Keratinocyte (primary cell): ENCODE measurements at regions not wholly inside any gene's neighbourhood (a gene's known extent, or its start where the extent isn't known, plus 50 kb on each side); places are given as distances from the start of the nearest gene placed in this dataset.
"Not testable (repeated sequence)": the region's sequence is repeated elsewhere in the genome, so short reads cannot be mapped to it uniquely, and the experiment has no call there.

ENCODE experiments used
- DNase-seq: peaks from one replicate; pipeline ENCODE4 v3.0.0-alpha.2; 2011; ENCODE audit warnings: low read depth, missing footprints, low spot score
- FAIRE-seq: peaks from 2 replicates; lab custom pipeline; 2011; peaks lifted over from hg19 to GRCh38; lab: Jason Lieb, UNC
- H2AFZ ChIP-seq: 2 replicates; pipeline ENCODE4 v1.6.0; 2012; ENCODE audit warnings: low read length, control low read depth, inconsistent platforms; ENCODE audit not compliant: control insufficient read depth
- H3K27ac ChIP-seq: 2 replicates; pipeline ENCODE4 v1.5.1; 2011; ENCODE audit warnings: low read length; ENCODE audit not compliant: control insufficient read depth, insufficient read depth
- H3K27me3 ChIP-seq: 3 replicates; pipeline ENCODE4 v1.6.0; 2011; ENCODE audit warnings: low read length; ENCODE audit not compliant: control insufficient read depth, insufficient read depth; ENCODE audit errors: extremely low read depth
- H3K36me3 ChIP-seq, 2 experiments: 2 replicates in 1 of 2; 3 replicates in 1 of 2; pipeline ENCODE4 v1.5.1; 2011; ENCODE audit warnings: low read length in 2 of 2, mild to moderate bottlenecking in 1 of 2; ENCODE audit not compliant: control insufficient read depth in 2 of 2, insufficient read depth in 2 of 2; ENCODE audit errors: extremely low read depth in 1 of 2
- H3K4me1 ChIP-seq: 3 replicates; pipeline ENCODE4 v1.5.1; 2011; ENCODE audit warnings: low read length; ENCODE audit not compliant: control insufficient read depth, insufficient read depth; ENCODE audit errors: extremely low read depth
- H3K4me2 ChIP-seq: 3 replicates; pipeline ENCODE4 v1.6.0; 2011; ENCODE audit warnings: low read depth, low read length; ENCODE audit not compliant: control insufficient read depth, insufficient read depth; ENCODE audit errors: extremely low read depth
- H3K4me3 ChIP-seq, 3 experiments: fragments of 200-600 bp in 1 of 3; sonication (generic) in 1 of 3; 2 replicates in 2 of 3; 3 replicates in 1 of 3; pipeline ENCODE4 v1.5.1; 2011 to 2016; ENCODE audit warnings: low read length in 3 of 3, mild to moderate bottlenecking in 3 of 3, control low read depth in 2 of 3, inconsistent platforms in 1 of 3, low read depth in 1 of 3, mixed read lengths in 1 of 3, mixed run types in 1 of 3, moderate library complexity in 1 of 3; ENCODE audit not compliant: control insufficient read depth in 2 of 3, insufficient read depth in 2 of 3; ENCODE audit errors: extremely low read depth in 1 of 3
- H3K79me2 ChIP-seq: 2 replicates; pipeline ENCODE4 v1.6.0; 2012; ENCODE audit warnings: low read length; ENCODE audit not compliant: control insufficient read depth, insufficient read depth
- H3K9ac ChIP-seq: 3 replicates; pipeline ENCODE4 v1.6.0; 2011; ENCODE audit warnings: low read length; ENCODE audit not compliant: control insufficient read depth, insufficient read depth; ENCODE audit errors: extremely low read depth
- H3K9me1 ChIP-seq: 3 replicates; pipeline ENCODE4 v1.6.0; 2011; ENCODE audit warnings: low read length; ENCODE audit not compliant: control insufficient read depth, insufficient read depth; ENCODE audit errors: extremely low read depth
- H3K9me3 ChIP-seq: 2 replicates; pipeline ENCODE4 v1.5.1; 2012; ENCODE audit warnings: low read depth, low read length; ENCODE audit not compliant: control insufficient read depth
- H4K20me1 ChIP-seq: 3 replicates; pipeline ENCODE4 v1.6.0; 2011; ENCODE audit warnings: low read length; ENCODE audit not compliant: control insufficient read depth, insufficient read depth; ENCODE audit errors: extremely low read depth
- CTCF ChIP-seq, 3 experiments: IDR thresholded peaks in 1 of 3; conservative IDR thresholded peaks in 1 of 3; optimal IDR thresholded peaks in 1 of 3; 2 replicates in 2 of 3; 3 replicates in 1 of 3; pipeline versions ENCODE3 to v1.5.1; 2011; ENCODE audit warnings: low read length in 3 of 3, mild to moderate bottlenecking in 3 of 3, moderate library complexity in 2 of 3, control low read depth in 1 of 3, inconsistent platforms in 1 of 3; ENCODE audit not compliant: insufficient read depth in 2 of 3; ENCODE audit errors: extremely low read depth in 1 of 3
- EZH2 ChIP-seq: IDR thresholded peaks from one replicate; pipeline ENCODE4 v1.6.1; 2012; ENCODE audit warnings: inconsistent platforms, mild to moderate bottlenecking, low read length, moderate library complexity
- dilution Hi-C: fragments of 300-500 bp; cut with MboI; formaldehyde crosslinking; loops from one replicate; pipeline ENCODE4 v1.7.0; 2020; ENCODE audit warnings: low sequenced_read_pairs; ENCODE audit not compliant: extremely low pct_ligation_motif_present

- Histone ChIP-seq H3K27ac (no peak overlapping the region), H3K9ac (no peak overlapping the region), H3K9me1 (no peaks in the 10 kb centered on the region), H4K20me1 (no peaks in the 10 kb centered on the region), H3K79me2 (no peaks in the 10 kb centered on the region), H3K27me3 (no peaks in the 10 kb centered on the region), H3K4me3 (no peak overlapping the region), H3K4me1 (no peaks in the 10 kb centered on the region), H3K9me3 (no peaks in the 10 kb centered on the region), H3K4me2 (no peak overlapping the region), H3K36me3 (no peaks in the 10 kb centered on the region), H2AFZ (no peak overlapping the region)
- no peak for DNase-seq
- TF ChIP-seq CTCF (optimal IDR thresholded peaks at IDR 0.05 in 1 of 3, IDR thresholded peaks at IDR 0.05 in 1 of 3, conservative IDR thresholded peaks at IDR 0.05 in 1 of 3; ENCODE audit: extremely low read depth in 1 of 3, insufficient read depth in 2 of 3, low read length in 3 of 3): no peak
- dilution Hi-C loops: no loop called here
- FAIRE-seq: no peak
These were observed 292.8 kb downstream of the LNPK start for GRCh38 chr2:175709248-175709647.

- dilution Hi-C loops: no loop called here
- H3K9me3 ChIP-seq: no peaks in the 10 kb centered on the region
- FAIRE-seq: no peak
- H3K27me3 ChIP-seq: no peaks in the 10 kb centered on the region
- DNase-seq: no peak
- no peak overlapping the region for H3K4me2 ChIP-seq
- no peak overlapping the region for H2AFZ ChIP-seq
- H3K79me2 ChIP-seq: no peaks in the 10 kb centered on the region
- TF ChIP-seq EZH2: no peak
- no peak for TF ChIP-seq CTCF (optimal IDR thresholded peaks at IDR 0.05 in 1 of 3, IDR thresholded peaks at IDR 0.05 in 1 of 3, conservative IDR thresholded peaks at IDR 0.05 in 1 of 3; ENCODE audit: extremely low read depth in 1 of 3, insufficient read depth in 2 of 3, low read length in 3 of 3)
- H3K9ac ChIP-seq: no peak overlapping the region
- no peaks in the 10 kb centered on the region for H3K9me1 ChIP-seq
- no peaks in the 10 kb centered on the region for H3K4me1 ChIP-seq
- H3K4me3 ChIP-seq: no peak overlapping the region
- no peaks in the 10 kb centered on the region for H3K36me3 ChIP-seq
- no peak overlapping the region for H3K27ac ChIP-seq
- H4K20me1 ChIP-seq: no peaks in the 10 kb centered on the region
These were observed 294.7 kb downstream of the LNPK start for GRCh38 chr2:175707322-175707721.

GRCh38 chr2:175704568-175704967, 297.5 kb downstream of the LNPK start:
- H2AFZ ChIP-seq, H3K4me1 ChIP-seq, H3K9ac ChIP-seq, H4K20me1 ChIP-seq, H3K36me3 ChIP-seq, DNase-seq, H3K27me3 ChIP-seq, H3K4me2 ChIP-seq, H3K79me2 ChIP-seq, H3K9me3 ChIP-seq, FAIRE-seq, dilution Hi-C loops, H3K4me3 ChIP-seq, H3K9me1 ChIP-seq, H3K27ac ChIP-seq: not testable (repeated sequence)
